A673 (cell line): ENCODE measurements at regions not wholly inside any gene's neighbourhood (a gene's known extent, or its start where the extent isn't known, plus 50 kb on each side); places are given as distances from the start of the nearest gene placed in this dataset.

Source experiments
- EZH2 ChIP-seq: fragments of 200-600 bp; sonication (generic); IDR thresholded peaks from 2 replicates; pipeline ENCODE4 v1.6.1; 2017; ENCODE audit warnings: borderline replicate concordance, low read depth, mild to moderate bottlenecking, mixed read lengths, antibody characterized with exemption, low read length; ENCODE audit not compliant: poor library complexity, severe bottlenecking
- TF ChIP-seq, protein P1 (sequence below): fragments of 300-800, 200-600 bp; sonication (generic); conservative IDR thresholded peaks from 2 replicates; pipeline ENCODE4 v1.5.1; 2017; ENCODE audit warnings: low read depth, mild to moderate bottlenecking, antibody characterized with exemption, low read length, moderate library complexity, mixed read lengths

GRCh38 chr10:111836571-111836970 is 347.0 kb downstream of the GPAM start:
- TF ChIP-seq, protein P1, sequence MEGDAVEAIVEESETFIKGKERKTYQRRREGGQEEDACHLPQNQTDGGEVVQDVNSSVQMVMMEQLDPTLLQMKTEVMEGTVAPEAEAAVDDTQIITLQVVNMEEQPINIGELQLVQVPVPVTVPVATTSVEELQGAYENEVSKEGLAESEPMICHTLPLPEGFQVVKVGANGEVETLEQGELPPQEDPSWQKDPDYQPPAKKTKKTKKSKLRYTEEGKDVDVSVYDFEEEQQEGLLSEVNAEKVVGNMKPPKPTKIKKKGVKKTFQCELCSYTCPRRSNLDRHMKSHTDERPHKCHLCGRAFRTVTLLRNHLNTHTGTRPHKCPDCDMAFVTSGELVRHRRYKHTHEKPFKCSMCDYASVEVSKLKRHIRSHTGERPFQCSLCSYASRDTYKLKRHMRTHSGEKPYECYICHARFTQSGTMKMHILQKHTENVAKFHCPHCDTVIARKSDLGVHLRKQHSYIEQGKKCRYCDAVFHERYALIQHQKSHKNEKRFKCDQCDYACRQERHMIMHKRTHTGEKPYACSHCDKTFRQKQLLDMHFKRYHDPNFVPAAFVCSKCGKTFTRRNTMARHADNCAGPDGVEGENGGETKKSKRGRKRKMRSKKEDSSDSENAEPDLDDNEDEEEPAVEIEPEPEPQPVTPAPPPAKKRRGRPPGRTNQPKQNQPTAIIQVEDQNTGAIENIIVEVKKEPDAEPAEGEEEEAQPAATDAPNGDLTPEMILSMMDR = no peak
- no peak for TF ChIP-seq EZH2
